Amniotic epithelial cell (primary cell): ENCODE measurements at regions not wholly inside any gene's neighbourhood (a gene's known extent, or its start where the extent isn't known, plus 50 kb on each side); places are given as distances from the start of the nearest gene placed in this dataset.
"Not testable (repeated sequence)": the region's sequence is repeated elsewhere in the genome, so short reads cannot be mapped to it uniquely, and the experiment has no call there.

Experiments used
- DNase-seq: peaks from one replicate; pipeline ENCODE4 v3.0.0-alpha.2; 2010; ENCODE audit warnings: low read depth

- no peak for DNase-seq
These were observed 240.0 kb upstream of the TMEM132C start for GRCh38 chr12:128026696-128027574.

GRCh38 chr12:128033473-128033872 lies 233.5 kb upstream of the TMEM132C start:
- DNase-seq: no peak

GRCh38 chr12:128040971-128041370 lies 226.0 kb upstream of the TMEM132C start:
- no peak for DNase-seq

- DNase-seq: not testable (repeated sequence)
These were observed 224.7 kb upstream of the TMEM132C start for GRCh38 chr12:128042283-128042682.

- DNase-seq: no peak
These were observed 224.1 kb upstream of the TMEM132C start for GRCh38 chr12:128042825-128043224.

- no peak for DNase-seq
These were observed 223.7 kb upstream of the TMEM132C start for GRCh38 chr12:128043317-128043716.

GRCh38 chr12:128047266-128048060 lies 219.5 kb upstream of the TMEM132C start:
- no peak for DNase-seq

GRCh38 chr12:128052331-128052730 lies 214.6 kb upstream of the TMEM132C start:
- DNase-seq: no peak

GRCh38 chr12:128052777-128053176 lies 214.2 kb upstream of the TMEM132C start:
- DNase-seq: no peak

- no peak for DNase-seq
These were observed 211.4 kb upstream of the TMEM132C start for GRCh38 chr12:128055567-128055966.

GRCh38 chr12:128056136-128056801 lies 210.7 kb upstream of the TMEM132C start:
- no peak for DNase-seq

- no peak for DNase-seq
These were observed 209.4 kb upstream of the TMEM132C start for GRCh38 chr12:128057586-128057985.

- no peak for DNase-seq
These were observed 207.2 kb upstream of the TMEM132C start for GRCh38 chr12:128059621-128060370.

GRCh38 chr12:128068211-128068610 lies 198.8 kb upstream of the TMEM132C start:
- DNase-seq: no peak

- peak; percentile 15 for DNase-seq
These were observed 197.5 kb upstream of the TMEM132C start for GRCh38 chr12:128069359-128069997.

- DNase-seq: no peak
These were observed 193.0 kb upstream of the TMEM132C start for GRCh38 chr12:128073937-128074336.

GRCh38 chr12:128075332-128075731 lies 191.6 kb upstream of the TMEM132C start:
- no peak for DNase-seq

GRCh38 chr12:128076188-128076587 lies 190.8 kb upstream of the TMEM132C start:
- DNase-seq: peak; percentile 19

GRCh38 chr12:128077211-128077916 lies 189.6 kb upstream of the TMEM132C start:
- no peak for DNase-seq

GRCh38 chr12:128077917-128078298 lies 189.1 kb upstream of the TMEM132C start:
- DNase-seq: no peak
